Endothelial cell of umbilical vein (primary cell): ENCODE measurements at regions not wholly inside any gene's neighbourhood (a gene's known extent, or its start where the extent isn't known, plus 50 kb on each side); places are given as distances from the start of the nearest gene placed in this dataset.

Experiments used
- BruUV-seq: library from RNA; stranded (reverse); fragments of 400-500 nt; replicated peaks from 2 replicates; lab custom pipeline; 2021; lab: Mats Ljungman, UMichigan
- CTCF ChIA-PET: fragments of 300-600, 350-600 bp; sonication (Branson Sonifier 250); formaldehyde crosslinking; loops from one replicate; lab custom pipeline; 2021; ENCODE audit warnings: antibody characterized with exemption, inconsistent platforms; lab: Charles Lee
- POLR2A ChIA-PET: fragments of 300-600, 350-600 bp; sonication (Branson Sonifier 250); formaldehyde crosslinking; loops from one replicate; lab custom pipeline; 2021; ENCODE audit warnings: antibody characterized with exemption, inconsistent platforms; lab: Charles Lee
- DNase-seq: peaks from one replicate; pipeline ENCODE4 v3.0.0-alpha.2; 2011; ENCODE audit warnings: low read depth, low spot score
- FAIRE-seq: peaks from 2 replicates; lab custom pipeline; 2011; peaks lifted over from hg19 to GRCh38; lab: Jason Lieb, UNC
- H2AFZ ChIP-seq: 2 replicates; pipeline ENCODE4 v1.6.0; 2012; ENCODE audit warnings: low read depth, low read length, control low read depth, inconsistent platforms
- H3K27ac ChIP-seq: 2 replicates; pipeline ENCODE4 v1.5.1; 2011; ENCODE audit warnings: low read depth, mild to moderate bottlenecking, control low read depth, low read length, moderate library complexity; ENCODE audit not compliant: insufficient read depth
- H3K27me3 ChIP-seq, 2 experiments: 2 replicates each; pipeline versions ENCODE4 v1.6.0 to v1.6.1; 2011; ENCODE audit warnings: low read length in 2 of 2, mixed read lengths in 1 of 2; ENCODE audit not compliant: control insufficient read depth in 2 of 2, insufficient read depth in 2 of 2
- H3K36me3 ChIP-seq, 2 experiments: 2 replicates in 1 of 2; 3 replicates in 1 of 2; pipeline ENCODE4 v1.5.1; 2011; ENCODE audit warnings: low read length in 2 of 2, mild to moderate bottlenecking in 1 of 2, moderate library complexity in 1 of 2; ENCODE audit not compliant: control insufficient read depth in 2 of 2, insufficient read depth in 2 of 2; ENCODE audit errors: extremely low read depth in 1 of 2
- H3K4me1 ChIP-seq: 3 replicates; pipeline ENCODE4 v1.5.1; 2011; ENCODE audit warnings: mild to moderate bottlenecking, low read length; ENCODE audit not compliant: control insufficient read depth, insufficient read depth; ENCODE audit errors: extremely low read depth
- H3K4me2 ChIP-seq: 2 replicates; pipeline ENCODE4 v1.6.1; 2011; ENCODE audit warnings: low read length, control low read depth, mixed read lengths; ENCODE audit not compliant: insufficient read depth
- H3K4me3 ChIP-seq, 3 experiments: fragments of 200-600 bp in 1 of 3; sonication (generic), shearing (Covaris generic) in 1 of 3; replicated peaks in 1 of 3; 2 replicates each; pipeline ENCODE4 v1.5.1; 2011 to 2016; ENCODE audit warnings: control low read depth in 3 of 3, low read length in 3 of 3, mild to moderate bottlenecking in 2 of 3, inconsistent platforms in 1 of 3, low read depth in 1 of 3, moderate library complexity in 1 of 3; ENCODE audit not compliant: insufficient read depth in 1 of 3
- H3K79me2 ChIP-seq: 2 replicates; pipeline ENCODE4 v1.6.0; 2012; ENCODE audit warnings: low read length, inconsistent platforms; ENCODE audit not compliant: control insufficient read depth, insufficient read depth
- H3K9ac ChIP-seq: replicated peaks from 2 replicates; pipeline ENCODE3; 2011; ENCODE audit warnings: low read length, control low read depth; ENCODE audit not compliant: insufficient read depth; ENCODE audit errors: extremely low read depth
- H3K9me1 ChIP-seq: replicated peaks from 3 replicates; pipeline ENCODE4 v1.6.0; 2011; ENCODE audit warnings: mild to moderate bottlenecking, low read length; ENCODE audit not compliant: control insufficient read depth, insufficient read depth; ENCODE audit errors: extremely low read depth
- H3K9me3 ChIP-seq: replicated peaks from 2 replicates; pipeline ENCODE4 v1.5.1; 2012; ENCODE audit warnings: low read length, inconsistent platforms; ENCODE audit not compliant: control insufficient read depth, insufficient read depth
- H4K20me1 ChIP-seq: replicated peaks from 2 replicates; pipeline ENCODE3; 2011; ENCODE audit warnings: mild to moderate bottlenecking, low read length; ENCODE audit not compliant: control insufficient read depth, insufficient read depth; ENCODE audit errors: extremely low read depth
- EZH2 ChIP-seq: IDR thresholded peaks from 2 replicates; pipeline ENCODE4 v1.6.1; 2012; ENCODE audit warnings: borderline replicate concordance, low read depth, mild to moderate bottlenecking, moderate library complexity, low read length, inconsistent platforms; ENCODE audit not compliant: severe bottlenecking
- FOS ChIP-seq: IDR thresholded peaks from 2 replicates; pipeline ENCODE4 v1.6.1; 2011; ENCODE audit warnings: mild to moderate bottlenecking, low read length, moderate library complexity, borderline replicate concordance; ENCODE audit not compliant: insufficient read depth
- GATA2 ChIP-seq: IDR thresholded peaks from 2 replicates; pipeline ENCODE4 v1.7.0; 2011; ENCODE audit warnings: low read depth, mild to moderate bottlenecking, moderate library complexity, mixed read lengths, low read length; ENCODE audit not compliant: insufficient read length, insufficient read depth
- JUN ChIP-seq: IDR thresholded peaks from 2 replicates; pipeline ENCODE4 v1.6.1; 2011; ENCODE audit warnings: borderline replicate concordance, low read depth; ENCODE audit not compliant: insufficient read length, insufficient read depth
- MYC ChIP-seq: IDR thresholded peaks from one replicate; pipeline ENCODE4 v1.6.1; 2011; ENCODE audit warnings: mild to moderate bottlenecking, low read depth, low read length
- POLR2A ChIP-seq: IDR thresholded peaks from 2 replicates; pipeline ENCODE4 v1.6.1; 2012; ENCODE audit warnings: low read depth, mild to moderate bottlenecking, control low read depth, low read length
- POLR2AphosphoS5 ChIP-seq: IDR thresholded peaks from 2 replicates; pipeline ENCODE4 v1.6.1; 2012; ENCODE audit warnings: low read depth, mild to moderate bottlenecking, control low read depth, low read length, moderate library complexity; ENCODE audit not compliant: insufficient read depth
- dilution Hi-C: fragments of 300-500 bp; cut with MboI; formaldehyde crosslinking; loops from one replicate; pipeline ENCODE4 v1.15.0; 2019; ENCODE audit warnings: low sequenced_read_pairs; ENCODE audit not compliant: extremely low pct_ligation_motif_present
- intact Hi-C: fragments of 100-400 bp; cut with micrococcal nuclease; formaldehyde crosslinking; loops from one replicate; pipeline ENCODE4 v1.10.0; 2022
- TF ChIP-seq, protein P1 (sequence below), 2 donors: IDR thresholded peaks; 1 replicate in 1 of 2; 2 replicates in 1 of 2; pipeline ENCODE4 v1.5.1; 2011; ENCODE audit warnings: low read length in 2 of 2, mild to moderate bottlenecking in 2 of 2, moderate library complexity in 2 of 2, control low read depth in 1 of 2, inconsistent platforms in 1 of 2, low read depth in 1 of 2; ENCODE audit not compliant: insufficient read depth in 1 of 2; ENCODE audit errors: extremely low read depth in 1 of 2
- TF ChIP-seq, protein P2 (sequence below): IDR thresholded peaks from 2 replicates; pipeline ENCODE4 v1.6.1; 2011; ENCODE audit not compliant: insufficient read depth, insufficient read length

DNA sequence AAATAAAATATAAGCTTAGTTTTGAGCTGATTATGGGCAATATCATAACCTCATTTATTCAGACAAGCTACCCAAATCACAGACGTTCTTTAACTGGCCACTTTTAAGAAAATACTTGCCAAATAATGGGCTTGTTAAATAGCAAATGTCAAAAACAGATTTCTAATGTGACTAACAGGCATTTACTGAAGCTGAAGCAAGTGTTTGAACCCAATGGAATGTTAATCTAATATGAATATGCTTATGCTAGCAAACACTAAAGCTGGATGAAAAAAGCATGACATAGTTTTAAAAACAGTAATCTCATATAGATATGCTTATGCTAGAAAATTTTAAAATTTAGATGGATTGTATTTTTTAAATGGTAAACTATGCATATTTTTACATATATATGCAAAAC is 411.6 kb upstream of the PTGER4 start:
- BruUV-seq = no TSS peak
- Histone ChIP-seq H3K4me2 (no peak overlapping the region), H3K4me3 (no peak overlapping the region), H4K20me1 (no peaks in the 10 kb centered on the region), H3K4me1 (no peaks in the 10 kb centered on the region), H3K27me3 (no peaks in the 10 kb centered on the region), H3K36me3 (no peaks in the 10 kb centered on the region), H3K79me2 (no peaks in the 10 kb centered on the region), H3K27ac (no peak overlapping the region), H3K9ac (no peak overlapping the region), H2AFZ (no peak overlapping the region), H3K9me3 (no peaks in the 10 kb centered on the region), H3K9me1 (no peaks in the 10 kb centered on the region)
- TF ChIP-seq EZH2 = no peak
- ChIA-PET CTCF (interaction anchor here (0.6 to 2.1 kb wide), 2 partner anchors 10 kb away, joined by 3 to 7 read pairs; no protein-coding TSS in a partner anchor), POLR2A (no interaction called here)
- DNase-seq (no peak), FAIRE-seq (no peak)
- dilution Hi-C loops = no loop called here
- intact Hi-C loops = no loop called here

DNA sequence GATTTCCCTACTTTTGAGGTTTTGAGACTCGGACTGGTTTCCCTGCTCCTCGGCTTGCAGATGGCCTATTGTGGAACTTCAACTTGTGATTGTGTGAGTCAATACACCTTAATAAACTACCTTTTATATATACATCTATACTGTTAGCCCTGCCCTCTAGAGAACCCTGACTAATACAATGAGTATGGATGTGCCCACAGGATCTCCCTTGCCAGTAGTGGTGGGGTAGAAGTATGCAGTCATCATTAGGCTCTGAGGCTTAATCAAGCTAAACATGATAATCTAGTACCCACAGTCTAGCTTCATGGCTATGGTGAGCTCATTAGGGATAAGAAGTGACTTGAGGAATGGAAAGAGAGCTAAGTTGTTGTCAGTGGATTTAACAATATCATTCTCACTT is 412.8 kb upstream of the PTGER4 start:
- Histone ChIP-seq H3K9me1 (no peaks in the 10 kb centered on the region), H3K4me2 (no peak overlapping the region), H3K27ac (no peak overlapping the region), H3K79me2 (no peaks in the 10 kb centered on the region), H3K27me3 (no peaks in the 10 kb centered on the region), H3K36me3 (no peaks in the 10 kb centered on the region), H3K9ac (no peak overlapping the region), H4K20me1 (no peaks in the 10 kb centered on the region), H3K4me3 (no peak overlapping the region), H3K9me3 (no peaks in the 10 kb centered on the region), H3K4me1 (no peaks in the 10 kb centered on the region), H2AFZ (no peak overlapping the region)
- intact Hi-C loops = no loop called here
- dilution Hi-C loops = no loop called here
- ChIA-PET CTCF (interaction anchor here (2.1 kb wide), 1 partner anchor 9 kb away, joined by 7 read pairs; no protein-coding TSS in a partner anchor), POLR2A (no interaction called here)
- TF ChIP-seq GATA2 = no peak
- no peak for TF ChIP-seq EZH2
- no peak for TF ChIP-seq POLR2A
- TF ChIP-seq, protein P1, sequence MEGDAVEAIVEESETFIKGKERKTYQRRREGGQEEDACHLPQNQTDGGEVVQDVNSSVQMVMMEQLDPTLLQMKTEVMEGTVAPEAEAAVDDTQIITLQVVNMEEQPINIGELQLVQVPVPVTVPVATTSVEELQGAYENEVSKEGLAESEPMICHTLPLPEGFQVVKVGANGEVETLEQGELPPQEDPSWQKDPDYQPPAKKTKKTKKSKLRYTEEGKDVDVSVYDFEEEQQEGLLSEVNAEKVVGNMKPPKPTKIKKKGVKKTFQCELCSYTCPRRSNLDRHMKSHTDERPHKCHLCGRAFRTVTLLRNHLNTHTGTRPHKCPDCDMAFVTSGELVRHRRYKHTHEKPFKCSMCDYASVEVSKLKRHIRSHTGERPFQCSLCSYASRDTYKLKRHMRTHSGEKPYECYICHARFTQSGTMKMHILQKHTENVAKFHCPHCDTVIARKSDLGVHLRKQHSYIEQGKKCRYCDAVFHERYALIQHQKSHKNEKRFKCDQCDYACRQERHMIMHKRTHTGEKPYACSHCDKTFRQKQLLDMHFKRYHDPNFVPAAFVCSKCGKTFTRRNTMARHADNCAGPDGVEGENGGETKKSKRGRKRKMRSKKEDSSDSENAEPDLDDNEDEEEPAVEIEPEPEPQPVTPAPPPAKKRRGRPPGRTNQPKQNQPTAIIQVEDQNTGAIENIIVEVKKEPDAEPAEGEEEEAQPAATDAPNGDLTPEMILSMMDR (IDR thresholded peaks at IDR 0.05; ENCODE audit: extremely low read depth in 1 of 2, insufficient read depth in 1 of 2, low read depth in 1 of 2, low read length in 2 of 2) = no peak
- no peak for TF ChIP-seq JUN
- TF ChIP-seq, protein P2, sequence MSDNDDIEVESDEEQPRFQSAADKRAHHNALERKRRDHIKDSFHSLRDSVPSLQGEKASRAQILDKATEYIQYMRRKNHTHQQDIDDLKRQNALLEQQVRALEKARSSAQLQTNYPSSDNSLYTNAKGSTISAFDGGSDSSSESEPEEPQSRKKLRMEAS = no peak
- no peak for TF ChIP-seq POLR2AphosphoS5
- TF ChIP-seq FOS = no peak
- no peak for TF ChIP-seq MYC
- DNase-seq (no peak), FAIRE-seq (no peak)
- BruUV-seq = no TSS peak
